HUES48 (cell line): ENCODE measurements at regions not wholly inside any gene's neighbourhood (a gene's known extent, or its start where the extent isn't known, plus 50 kb on each side); places are given as distances from the start of the nearest gene placed in this dataset.
"Not testable (repeated sequence)": the region's sequence is repeated elsewhere in the genome, so short reads cannot be mapped to it uniquely, and the experiment has no call there.

Experiments
- H3K27ac ChIP-seq: one replicate; pipeline ENCODE4 v1.7.0; 2013; ENCODE audit warnings: low read depth, low read length, inconsistent platforms
- H3K27me3 ChIP-seq: 2 replicates; pipeline ENCODE4 v1.6.1; 2013; ENCODE audit warnings: mild to moderate bottlenecking, low read length; ENCODE audit not compliant: control insufficient read depth, insufficient read depth
- H3K36me3 ChIP-seq: 2 replicates; pipeline ENCODE4 v1.6.1; 2013; ENCODE audit warnings: low read length; ENCODE audit not compliant: control insufficient read depth, insufficient read depth
- H3K4me1 ChIP-seq: 2 replicates; pipeline ENCODE4 v1.6.1; 2013; ENCODE audit warnings: mild to moderate bottlenecking, low read length; ENCODE audit not compliant: control insufficient read depth, insufficient read depth
- H3K4me3 ChIP-seq: 2 replicates; pipeline ENCODE4 v1.5.1; 2013; ENCODE audit warnings: mild to moderate bottlenecking, low read depth, low read length
- H3K9ac ChIP-seq: 2 replicates; pipeline ENCODE4 v1.6.1; 2013; ENCODE audit warnings: mild to moderate bottlenecking, low read depth, low read length, moderate library complexity
- H3K9me3 ChIP-seq: 2 replicates; pipeline ENCODE4 v1.6.1; 2013; ENCODE audit warnings: low read length; ENCODE audit not compliant: control insufficient read depth, insufficient read depth

- Histone ChIP-seq H3K27me3 (no peaks in the 10 kb centered on the region), H3K9me3 (peaks cover 5% of the 10 kb centered on the region; the same call in 1 of the 2 replicates), H3K36me3 (no peaks in the 10 kb centered on the region), H3K27ac (no peak overlapping the region), H3K4me1 (no peaks in the 10 kb centered on the region), H3K4me3 (no peak overlapping the region), H3K9ac (no peak overlapping the region)
Observed at GRCh38 chr6:86128130-86128814, 485.6 kb upstream of the SYNCRIP start.

- no peaks in the 10 kb centered on the region for H3K36me3 ChIP-seq
- no peak overlapping the region for H3K4me3 ChIP-seq
- H3K27ac ChIP-seq, result no peak overlapping the region
- no peaks in the 10 kb centered on the region for H3K9me3 ChIP-seq
- no peaks in the 10 kb centered on the region for H3K4me1 ChIP-seq
- H3K9ac ChIP-seq, result no peak overlapping the region
- no peaks in the 10 kb centered on the region for H3K27me3 ChIP-seq
Observed at GRCh38 chr6:86122086-86122485, 479.4 kb upstream of the SYNCRIP start.

- Histone ChIP-seq H3K9ac (no peak overlapping the region), H3K27me3 (no peaks in the 10 kb centered on the region), H3K4me3 (no peak overlapping the region), H3K9me3 (no peaks in the 10 kb centered on the region), H3K27ac (no peak overlapping the region), H3K36me3 (no peaks in the 10 kb centered on the region), H3K4me1 (no peaks in the 10 kb centered on the region)
Observed at GRCh38 chr6:86118271-86118670, 475.6 kb upstream of the SYNCRIP start.

GRCh38 chr6:86107985-86108384, 465.3 kb upstream of the SYNCRIP start:
- H3K27me3 ChIP-seq, result no peaks in the 10 kb centered on the region
- no peak overlapping the region for H3K27ac ChIP-seq
- H3K4me3 ChIP-seq, result no peak overlapping the region
- H3K4me1 ChIP-seq, result no peaks in the 10 kb centered on the region
- H3K9me3 ChIP-seq, result no peaks in the 10 kb centered on the region
- H3K36me3 ChIP-seq, result no peaks in the 10 kb centered on the region
- no peak overlapping the region for H3K9ac ChIP-seq

GRCh38 chr6:86087954-86088353, 445.3 kb upstream of the SYNCRIP start:
- Histone ChIP-seq H3K27ac (no peak overlapping the region), H3K9me3 (no peaks in the 10 kb centered on the region; the same call in 1 of the 2 replicates), H3K9ac (no peak overlapping the region), H3K36me3 (no peaks in the 10 kb centered on the region), H3K4me1 (no peaks in the 10 kb centered on the region), H3K27me3 (no peaks in the 10 kb centered on the region), H3K4me3 (no peak overlapping the region)

GRCh38 chr6:86079938-86080337, 437.3 kb upstream of the SYNCRIP start:
- no peaks in the 10 kb centered on the region for H3K36me3 ChIP-seq
- H3K4me3 ChIP-seq, result no peak overlapping the region
- no peak overlapping the region for H3K27ac ChIP-seq
- H3K27me3 ChIP-seq, result no peaks in the 10 kb centered on the region
- no peaks in the 10 kb centered on the region; the same call in 1 of the 2 replicates for H3K9me3 ChIP-seq
- H3K9ac ChIP-seq, result no peak overlapping the region
- no peaks in the 10 kb centered on the region for H3K4me1 ChIP-seq

GRCh38 chr6:86070151-86070550, 427.5 kb upstream of the SYNCRIP start:
- H3K36me3 ChIP-seq, result no peaks in the 10 kb centered on the region
- H3K9ac ChIP-seq, result no peak overlapping the region
- no peaks in the 10 kb centered on the region for H3K27me3 ChIP-seq
- H3K27ac ChIP-seq, result no peak overlapping the region
- no peaks in the 10 kb centered on the region; the same call in 1 of the 2 replicates for H3K9me3 ChIP-seq
- no peak overlapping the region for H3K4me3 ChIP-seq
- no peaks in the 10 kb centered on the region for H3K4me1 ChIP-seq

GRCh38 chr6:86065002-86065401, 422.3 kb upstream of the SYNCRIP start:
- H3K4me3 ChIP-seq, H3K9me3 ChIP-seq, H3K27me3 ChIP-seq, H3K4me1 ChIP-seq, H3K27ac ChIP-seq, H3K9ac ChIP-seq, H3K36me3 ChIP-seq: not testable (repeated sequence)

- peak overlapping the region; percentile 29 for H3K4me3 ChIP-seq
- H3K9ac ChIP-seq, H3K27ac ChIP-seq: not testable (repeated sequence)
Observed at GRCh38 chr6:86057293-86057980, 414.8 kb upstream of the SYNCRIP start.

GRCh38 chr6:86045038-86045437, 402.4 kb upstream of the SYNCRIP start:
- Histone ChIP-seq H3K27ac (no peak overlapping the region), H3K27me3 (no peaks in the 10 kb centered on the region), H3K9ac (no peak overlapping the region), H3K4me3 (no peak overlapping the region), H3K4me1 (no peaks in the 10 kb centered on the region), H3K36me3 (no peaks in the 10 kb centered on the region), H3K9me3 (no peaks in the 10 kb centered on the region)

More at GRCh38 chr6:86057293-86057980, 414.8 kb upstream of the SYNCRIP start:
- H3K4me1 ChIP-seq, H3K27me3 ChIP-seq, H3K36me3 ChIP-seq, H3K9me3 ChIP-seq: not testable (repeated sequence)

GRCh38 chr6:86042214-86042613, 399.5 kb upstream of the SYNCRIP start:
- Histone ChIP-seq H3K4me3 (no peak overlapping the region), H3K9me3 (no peaks in the 10 kb centered on the region), H3K36me3 (no peaks in the 10 kb centered on the region), H3K27me3 (no peaks in the 10 kb centered on the region), H3K27ac (no peak overlapping the region), H3K4me1 (no peaks in the 10 kb centered on the region), H3K9ac (no peak overlapping the region)
